Esophagus squamous epithelium (tissue), 4 donors: ENCODE measurements at regions not wholly inside any gene's neighbourhood (a gene's known extent, or its start where the extent isn't known, plus 50 kb on each side); places are given as distances from the start of the nearest gene placed in this dataset.

ENCODE experiments used
- CTCF ChIP-seq, 6 experiments: fragments of 450-650 bp in 4 of 6; fragments of 200-600 bp in 2 of 6; sonication (generic) in 2 of 6; IDR thresholded peaks; one replicate each; pipeline ENCODE4 v1.5.1; 2016 to 2019; ENCODE audit warnings: antibody characterized with exemption in 6 of 6, mild to moderate bottlenecking in 4 of 6, moderate library complexity in 4 of 6
- POLR2A ChIP-seq, 4 donors: fragments of 450-650 bp; IDR thresholded peaks; one replicate each; pipeline ENCODE4 v1.6.1; 2017; ENCODE audit warnings: antibody characterized with exemption in 4 of 4, mild to moderate bottlenecking in 4 of 4, moderate library complexity in 3 of 4

- TF ChIP-seq CTCF (IDR thresholded peaks at IDR 0.05) = no peak
- no peak for TF ChIP-seq POLR2A (IDR thresholded peaks at IDR 0.05)
These were observed 198.1 kb downstream of the FOXO1 start for GRCh38 chr13:40468227-40468838.
